ENCODE measurements at regions not wholly inside any gene's neighbourhood (a gene's known extent, or its start where the extent isn't known, plus 50 kb on each side); places are given as distances from the start of the nearest gene placed in this dataset.

DNA sequence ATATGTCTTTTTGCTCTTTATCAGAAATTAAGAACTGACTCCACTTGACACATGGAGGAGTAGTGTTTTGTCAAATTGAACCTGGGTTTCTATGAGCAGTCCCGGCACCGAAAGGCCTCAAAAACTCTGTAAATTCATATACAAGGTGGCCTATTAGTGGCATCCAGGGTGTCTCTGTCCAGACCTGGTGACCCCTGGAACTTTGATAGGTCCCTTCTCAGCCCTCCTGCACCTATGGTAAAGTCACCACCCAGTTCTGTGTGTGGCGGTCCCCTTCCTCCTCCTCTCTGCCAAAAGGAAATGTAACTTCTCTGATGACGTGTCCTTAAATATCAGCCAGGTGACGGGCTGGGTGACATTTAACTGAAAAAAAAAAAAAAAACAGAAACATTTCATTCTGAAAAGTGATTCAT lies 204.0 kb upstream of the FOXN3 start:
- Histone ChIP-seq H3K4me1 (replicated peaks; ENCODE audit: insufficient read depth) (no peaks in the 10 kb centered on the region), H3K27me3 (ENCODE audit: insufficient read depth, low read depth) (peaks cover 41% of the 10 kb centered on the region), H3K27ac (no peak overlapping the region), H3F3A (ENCODE audit: insufficient read depth, low read depth) (no peaks in the 10 kb centered on the region), H2AFZ (no peak overlapping the region), H3K4me2 (no peak overlapping the region), H3K79me2 (ENCODE audit: low read depth) (no peaks in the 10 kb centered on the region), H3K9me2 (ENCODE audit: insufficient read depth) (no peaks in the 10 kb centered on the region), H3K9me3 (ENCODE audit: insufficient read depth, low read depth) (no peaks in the 10 kb centered on the region), H3K4me3 (no peak overlapping the region), H4K20me1 (ENCODE audit: insufficient read depth) (no peaks in the 10 kb centered on the region), H3K36me3 (ENCODE audit: low read depth) (no peaks in the 10 kb centered on the region)
- no peak for DNase-seq
- ChIA-PET POLR2A (ENCODE audit: unreplicated experiment) (no interaction called here), CTCF (no interaction called here)
- intact Hi-C loops (cut with micrococcal nuclease; ENCODE audit: unreplicated experiment): no loop called here
- no TSS peak for BruUV-seq (replicated peaks)
- TF ChIP-seq, protein P1, sequence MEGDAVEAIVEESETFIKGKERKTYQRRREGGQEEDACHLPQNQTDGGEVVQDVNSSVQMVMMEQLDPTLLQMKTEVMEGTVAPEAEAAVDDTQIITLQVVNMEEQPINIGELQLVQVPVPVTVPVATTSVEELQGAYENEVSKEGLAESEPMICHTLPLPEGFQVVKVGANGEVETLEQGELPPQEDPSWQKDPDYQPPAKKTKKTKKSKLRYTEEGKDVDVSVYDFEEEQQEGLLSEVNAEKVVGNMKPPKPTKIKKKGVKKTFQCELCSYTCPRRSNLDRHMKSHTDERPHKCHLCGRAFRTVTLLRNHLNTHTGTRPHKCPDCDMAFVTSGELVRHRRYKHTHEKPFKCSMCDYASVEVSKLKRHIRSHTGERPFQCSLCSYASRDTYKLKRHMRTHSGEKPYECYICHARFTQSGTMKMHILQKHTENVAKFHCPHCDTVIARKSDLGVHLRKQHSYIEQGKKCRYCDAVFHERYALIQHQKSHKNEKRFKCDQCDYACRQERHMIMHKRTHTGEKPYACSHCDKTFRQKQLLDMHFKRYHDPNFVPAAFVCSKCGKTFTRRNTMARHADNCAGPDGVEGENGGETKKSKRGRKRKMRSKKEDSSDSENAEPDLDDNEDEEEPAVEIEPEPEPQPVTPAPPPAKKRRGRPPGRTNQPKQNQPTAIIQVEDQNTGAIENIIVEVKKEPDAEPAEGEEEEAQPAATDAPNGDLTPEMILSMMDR (conservative IDR thresholded peaks at IDR 0.05): no peak
- TF ChIP-seq EZH2 (IDR thresholded peaks at IDR 0.05; ENCODE audit: low read depth): no peak

DNA sequence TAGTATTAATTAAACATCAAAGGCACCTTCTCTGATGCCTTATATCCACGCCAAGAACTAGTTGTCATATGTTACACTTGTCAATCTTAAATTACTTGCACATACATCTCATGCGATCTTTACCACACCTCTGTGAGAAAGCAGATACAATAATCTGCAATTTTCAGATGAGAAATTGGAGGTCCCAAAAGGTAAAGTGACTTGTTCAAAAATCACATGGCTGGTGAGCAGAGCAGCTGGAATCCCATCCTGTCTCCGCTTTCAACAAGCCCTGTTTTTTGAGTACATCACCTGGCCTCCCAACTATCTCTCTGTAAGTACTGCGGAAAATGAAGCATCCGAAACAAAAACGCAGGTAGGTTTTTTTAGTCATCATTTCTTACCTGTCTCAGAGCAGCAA lies 203.4 kb upstream of the FOXN3 start:
- BruUV-seq (replicated peaks): no TSS peak
- no peak overlapping the region for H3K4me2 ChIP-seq
- H3K79me2 ChIP-seq (ENCODE audit: low read depth): no peaks in the 10 kb centered on the region
- ChIA-PET CTCF (no interaction called here), POLR2A (ENCODE audit: unreplicated experiment) (no interaction called here)
- H3K4me3 ChIP-seq: no peak overlapping the region
- no peaks in the 10 kb centered on the region for H3F3A ChIP-seq (ENCODE audit: insufficient read depth, low read depth)
- TF ChIP-seq, protein P1 (conservative IDR thresholded peaks at IDR 0.05): no peak
- TF ChIP-seq EZH2 (IDR thresholded peaks at IDR 0.05; ENCODE audit: low read depth): no peak
- no peaks in the 10 kb centered on the region for H3K4me1 ChIP-seq (replicated peaks; ENCODE audit: insufficient read depth)
- H3K27me3 ChIP-seq (ENCODE audit: insufficient read depth, low read depth): peaks cover 36% of the 10 kb centered on the region
- H2AFZ ChIP-seq: no peak overlapping the region
- H3K36me3 ChIP-seq (ENCODE audit: low read depth): no peaks in the 10 kb centered on the region
- H4K20me1 ChIP-seq (ENCODE audit: insufficient read depth): no peaks in the 10 kb centered on the region
- intact Hi-C loops (cut with micrococcal nuclease; ENCODE audit: unreplicated experiment): no loop called here
- no peaks in the 10 kb centered on the region for H3K9me2 ChIP-seq (ENCODE audit: insufficient read depth)
- no peak overlapping the region for H3K27ac ChIP-seq
- no peak for DNase-seq
- no peaks in the 10 kb centered on the region for H3K9me3 ChIP-seq (ENCODE audit: insufficient read depth, low read depth)

DNA sequence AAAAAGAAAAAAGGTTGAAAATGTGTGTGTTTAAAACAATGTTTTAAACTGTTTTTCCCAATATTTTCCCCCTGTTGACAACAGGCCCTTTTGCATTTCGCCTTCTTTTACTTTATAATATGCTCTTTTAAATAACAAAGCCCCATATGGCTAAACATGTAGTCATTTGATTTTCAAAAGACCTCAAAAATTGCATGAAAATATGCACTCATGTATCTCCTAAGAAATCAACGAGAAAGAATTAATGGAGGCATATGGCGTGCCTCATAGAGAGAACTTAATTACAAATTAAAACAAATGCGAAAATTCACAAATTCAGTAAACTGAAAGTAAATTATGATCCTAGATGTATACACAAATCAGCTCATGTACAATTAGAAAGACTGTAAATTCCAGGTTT lies 202.6 kb upstream of the FOXN3 start:
- no peak overlapping the region for H3K4me3 ChIP-seq
- intact Hi-C loops (cut with micrococcal nuclease; ENCODE audit: unreplicated experiment): no loop called here
- no peaks in the 10 kb centered on the region for H3K36me3 ChIP-seq (ENCODE audit: low read depth)
- H3K9me3 ChIP-seq (ENCODE audit: insufficient read depth, low read depth): no peaks in the 10 kb centered on the region
- no peak overlapping the region for H3K27ac ChIP-seq
- no peak for TF ChIP-seq EZH2 (IDR thresholded peaks at IDR 0.05; ENCODE audit: low read depth)
- TF ChIP-seq, protein P1 (conservative IDR thresholded peaks at IDR 0.05): no peak
- no peak for DNase-seq
- H3F3A ChIP-seq (ENCODE audit: insufficient read depth, low read depth): no peaks in the 10 kb centered on the region
- H4K20me1 ChIP-seq (ENCODE audit: insufficient read depth): no peaks in the 10 kb centered on the region
- peaks cover 27% of the 10 kb centered on the region; the same call in 1 of the 2 replicates for H3K27me3 ChIP-seq (ENCODE audit: insufficient read depth, low read depth)
- ChIA-PET POLR2A (ENCODE audit: unreplicated experiment) (no interaction called here), CTCF (no interaction called here)
- H2AFZ ChIP-seq: no peak overlapping the region
- H3K9me2 ChIP-seq (ENCODE audit: insufficient read depth): no peaks in the 10 kb centered on the region
- H3K4me1 ChIP-seq (replicated peaks; ENCODE audit: insufficient read depth): no peaks in the 10 kb centered on the region
- no peak overlapping the region for H3K4me2 ChIP-seq
- H3K79me2 ChIP-seq (ENCODE audit: low read depth): no peaks in the 10 kb centered on the region
- BruUV-seq (replicated peaks): no TSS peak
